Uterus (tissue), 2 donors: ENCODE measurements at regions not wholly inside any gene's neighbourhood (a gene's known extent, or its start where the extent isn't known, plus 50 kb on each side); places are given as distances from the start of the nearest gene placed in this dataset.

Experiments
- CTCF ChIP-seq, 4 experiments: fragments of 200-600 bp in 2 of 4; fragments of 450-650 bp in 2 of 4; sonication (generic) in 2 of 4; IDR thresholded peaks; one replicate each; pipeline ENCODE4 v1.5.1; 2016 to 2019; ENCODE audit warnings: antibody characterized with exemption in 4 of 4, mild to moderate bottlenecking in 2 of 4, moderate library complexity in 1 of 4
- POLR2A ChIP-seq, 2 donors: fragments of 450-650 bp; IDR thresholded peaks; one replicate each; pipeline ENCODE4 v1.6.1; 2016; ENCODE audit warnings: antibody characterized with exemption in 2 of 2, mild to moderate bottlenecking in 1 of 2, moderate library complexity in 1 of 2

- TF ChIP-seq POLR2A (IDR thresholded peaks at IDR 0.05), result no peak
- TF ChIP-seq CTCF (IDR thresholded peaks at IDR 0.05), result no peak
Measured at GRCh38 chr1:228978484-228979324, 243.4 kb downstream of the RHOU start.
